HG02678 (cell line): ENCODE measurements at regions not wholly inside any gene's neighbourhood (a gene's known extent, or its start where the extent isn't known, plus 50 kb on each side); places are given as distances from the start of the nearest gene placed in this dataset.

Source experiments
- ATAC-seq: cut with Tn5 transposase; IDR thresholded peaks from one replicate; pipeline ENCODE4 v1.9.1; 2021; ENCODE audit warnings: mild to moderate bottlenecking, moderate library complexity; ENCODE audit not compliant: unreplicated experiment

GRCh38 chrX:10021461-10022272 is 54.5 kb downstream of the CLDN34 start:
- no peak for ATAC-seq

- no peak for ATAC-seq
These were observed 55.0 kb downstream of the CLDN34 start for GRCh38 chrX:10022273-10022541.

GRCh38 chrX:10022580-10023245 is 55.6 kb downstream of the CLDN34 start:
- ATAC-seq: no peak

GRCh38 chrX:10023821-10024220 is 56.7 kb downstream of the CLDN34 start:
- no peak for ATAC-seq

GRCh38 chrX:10025742-10026493 is 58.8 kb downstream of the CLDN34 start:
- no peak for ATAC-seq

- ATAC-seq: no peak
These were observed 61.3 kb downstream of the CLDN34 start for GRCh38 chrX:10028283-10029104.

- ATAC-seq: no peak
These were observed 63.4 kb downstream of the CLDN34 start for GRCh38 chrX:10030570-10030969.

GRCh38 chrX:10031746-10032145 is 64.6 kb downstream of the CLDN34 start:
- ATAC-seq: no peak

GRCh38 chrX:10032147-10032546 is 65.0 kb downstream of the CLDN34 start:
- no peak for ATAC-seq

- ATAC-seq: no peak
These were observed 66.3 kb downstream of the CLDN34 start for GRCh38 chrX:10033375-10034007.

- no peak for ATAC-seq
These were observed 67.6 kb downstream of the CLDN34 start for GRCh38 chrX:10034740-10035260.

GRCh38 chrX:10038585-10038984 is 71.4 kb downstream of the CLDN34 start:
- no peak for ATAC-seq

- no peak for ATAC-seq
These were observed 72.9 kb downstream of the CLDN34 start for GRCh38 chrX:10039821-10040793.

GRCh38 chrX:10040961-10041360 is 73.8 kb downstream of the CLDN34 start:
- ATAC-seq: no peak

GRCh38 chrX:10041383-10041782 is 74.2 kb downstream of the CLDN34 start:
- no peak for ATAC-seq

- no peak for ATAC-seq
These were observed 74.9 kb downstream of the CLDN34 start for GRCh38 chrX:10042055-10042454.

- ATAC-seq: no peak
These were observed 76.2 kb downstream of the CLDN34 start for GRCh38 chrX:10043386-10043785.

GRCh38 chrX:10044021-10044420 is 76.9 kb downstream of the CLDN34 start:
- no peak for ATAC-seq

- ATAC-seq: no peak
These were observed 78.3 kb downstream of the CLDN34 start for GRCh38 chrX:10045327-10046000.
